CD14-positive monocyte (primary cell): ENCODE measurements at regions not wholly inside any gene's neighbourhood (a gene's known extent, or its start where the extent isn't known, plus 50 kb on each side); places are given as distances from the start of the nearest gene placed in this dataset.
A peak's percentile ranks its signal among the peaks of the same experiment; 100 is the strongest.

ENCODE experiments used
- DNase-seq, 3 donors: peaks; one replicate each; pipeline ENCODE4 v3.0.0-alpha.2; 2011 to 2022
- H2AFZ ChIP-seq: 2 replicates; pipeline ENCODE4 v1.6.0; 2012; ENCODE audit warnings: mild to moderate bottlenecking, low read depth, low read length, inconsistent platforms; ENCODE audit not compliant: insufficient read depth, poor library complexity, severe bottlenecking
- H3K27ac ChIP-seq, 2 donors: 1 replicate in 1 of 2; 2 replicates in 1 of 2; pipeline ENCODE4 v1.5.1; 2012 to 2013; ENCODE audit warnings: low read length in 2 of 2, control low read depth in 1 of 2, inconsistent platforms in 1 of 2, low read depth in 1 of 2, mild to moderate bottlenecking in 1 of 2
- H3K27me3 ChIP-seq, 2 donors: one replicate each; pipeline versions ENCODE4 v1.6.0 to v1.6.1; 2011 to 2013; ENCODE audit warnings: low read length in 2 of 2; ENCODE audit not compliant: control insufficient read depth in 2 of 2, insufficient read depth in 2 of 2
- H3K36me3 ChIP-seq, 2 donors: replicated peaks in 1 of 2; 1 replicate in 1 of 2; 2 replicates in 1 of 2; pipeline versions ENCODE4 v1.5.1 to v1.6.1; 2012 to 2013; ENCODE audit warnings: low read length in 2 of 2, control low read depth in 1 of 2, inconsistent platforms in 1 of 2, mild to moderate bottlenecking in 1 of 2; ENCODE audit not compliant: insufficient read depth in 2 of 2, control insufficient read depth in 1 of 2
- H3K4me1 ChIP-seq, 2 donors: 1 replicate in 1 of 2; 2 replicates in 1 of 2; pipeline versions ENCODE4 v1.5.1 to v1.6.1; 2012 to 2013; ENCODE audit warnings: low read length in 2 of 2, control low read depth in 1 of 2, inconsistent platforms in 1 of 2, mild to moderate bottlenecking in 1 of 2, moderate library complexity in 1 of 2; ENCODE audit not compliant: insufficient read depth in 2 of 2, control insufficient read depth in 1 of 2
- H3K4me2 ChIP-seq: replicated peaks from 2 replicates; pipeline ENCODE3; 2012; ENCODE audit warnings: low read length, moderate library complexity, mild to moderate bottlenecking; ENCODE audit not compliant: poor library complexity, severe bottlenecking; ENCODE audit errors: extremely low read depth
- H3K4me3 ChIP-seq, 3 experiments: fragments of 200-600 bp in 1 of 3; sonication (generic) in 1 of 3; replicated peaks in 1 of 3; 1 replicate in 2 of 3; 2 replicates in 1 of 3; pipeline ENCODE4 v1.5.1; 2011 to 2013; ENCODE audit warnings: low read length in 3 of 3, mild to moderate bottlenecking in 3 of 3, control low read depth in 2 of 3, low read depth in 2 of 3, inconsistent platforms in 1 of 3, moderate library complexity in 1 of 3
- H3K79me2 ChIP-seq: 2 replicates; pipeline ENCODE4 v1.6.0; 2012; ENCODE audit warnings: mild to moderate bottlenecking, control low read depth, inconsistent platforms, low read length, moderate library complexity; ENCODE audit not compliant: insufficient read depth
- H3K9ac ChIP-seq: 2 replicates; pipeline ENCODE4 v1.6.0; 2017; ENCODE audit warnings: low read length, mild to moderate bottlenecking; ENCODE audit not compliant: insufficient read depth, poor library complexity, severe bottlenecking
- H3K9me3 ChIP-seq, 2 donors: replicated peaks in 1 of 2; 1 replicate in 1 of 2; 2 replicates in 1 of 2; pipeline versions ENCODE4 v1.5.1 to v1.6.1; 2012 to 2013; ENCODE audit warnings: low read length in 2 of 2, control low read depth in 1 of 2; ENCODE audit not compliant: control insufficient read depth in 1 of 2, insufficient read depth in 1 of 2
- H4K20me1 ChIP-seq: 2 replicates; pipeline ENCODE4 v1.6.0; 2012; ENCODE audit warnings: mild to moderate bottlenecking, low read length, control low read depth, moderate library complexity; ENCODE audit not compliant: insufficient read depth
- H3K27ac Mint-ChIP-seq, 7 donors: one replicate each; pipeline ENCODE4 v1.8.0; 2020; ENCODE audit warnings: mild to moderate bottlenecking in 7 of 7, mixed read lengths in 7 of 7, moderate library complexity in 6 of 7, inconsistent platforms in 2 of 7
- H3K27me3 Mint-ChIP-seq, 3 donors: one replicate each; pipeline ENCODE4 v1.8.0; 2021 to 2022; ENCODE audit warnings: low read depth in 3 of 3, mild to moderate bottlenecking in 3 of 3, mixed read lengths in 3 of 3, moderate library complexity in 3 of 3, inconsistent platforms in 1 of 3
- H3K36me3 Mint-ChIP-seq, 2 donors: one replicate each; pipeline ENCODE4 v1.8.0; 2020; ENCODE audit warnings: mixed read lengths in 2 of 2, inconsistent platforms in 1 of 2, mild to moderate bottlenecking in 1 of 2
- H3K4me1 Mint-ChIP-seq: one replicate; pipeline ENCODE4 v1.8.0; 2020; ENCODE audit warnings: mild to moderate bottlenecking, mixed read lengths
- H3K4me3 Mint-ChIP-seq, 2 donors: one replicate each; pipeline ENCODE4 v1.8.0; 2020; ENCODE audit warnings: mild to moderate bottlenecking in 2 of 2, mixed read lengths in 2 of 2, moderate library complexity in 1 of 2
- H3K9me3 Mint-ChIP-seq, 7 donors: one replicate each; pipeline ENCODE4 v1.8.0; 2020 to 2022; ENCODE audit warnings: mixed read lengths in 7 of 7, mild to moderate bottlenecking in 6 of 7, moderate library complexity in 6 of 7, inconsistent platforms in 2 of 7
- WGBS: methylation state at CpG from one replicate; pipeline ENCODE4 v1.1.5; 2013; ENCODE audit warnings: missing lambda C conversion rate; ENCODE audit not compliant: insufficient coverage; 5-methylcytosine and 5-hydroxymethylcytosine counted together
- intact Hi-C, 2 donors: fragments of 100-400 bp; cut with micrococcal nuclease; formaldehyde crosslinking; loops; one replicate each; pipeline versions ENCODE4 v1.15.0 to v1.15.1; 2023
- TF ChIP-seq, protein P1 (sequence below): fragments of 200-600 bp; IDR thresholded peaks from one replicate; pipeline ENCODE4 v1.8.0; 2022; ENCODE audit warnings: antibody characterized with exemption, mild to moderate bottlenecking

DNA sequence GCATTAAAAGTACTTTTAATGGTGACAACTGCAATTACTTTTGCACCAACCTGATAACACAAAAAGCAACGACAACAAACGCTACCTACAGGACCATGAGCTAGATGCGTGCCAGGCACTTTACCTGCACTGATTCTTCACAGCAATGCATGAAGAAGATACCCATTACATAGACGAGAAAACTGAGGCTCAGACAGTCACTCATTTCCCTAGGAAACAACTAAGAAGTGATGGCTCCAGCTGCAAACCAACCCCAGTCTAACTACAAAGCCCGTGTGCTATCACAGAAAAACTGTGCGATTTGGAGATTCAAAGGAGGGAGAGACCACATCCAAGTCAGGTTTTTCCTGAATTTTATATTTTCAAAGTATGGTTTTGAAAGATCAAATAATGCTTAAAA, 80.1 kb upstream of the TP53I11 start:
- no peak overlapping the region for H3K4me3 Mint-ChIP-seq
- Histone ChIP-seq H3K36me3 (no peaks in the 10 kb centered on the region), H4K20me1 (no peaks in the 10 kb centered on the region), H3K27ac (no peak overlapping the region), H3K27me3 (no peaks in the 10 kb centered on the region), H3K4me1 (peaks cover 19 to 28% of the 10 kb centered on the region in 2 donors), H3K9me3 (peaks cover 0 to 3% of the 10 kb centered on the region in 2 donors), H3K4me3 (no peak overlapping the region), H3K79me2 (no peaks in the 10 kb centered on the region), H2AFZ (no peak overlapping the region), H3K9ac (no peak overlapping the region), H3K4me2 (no peak overlapping the region)
- DNase-seq, result no peak
- peaks cover 23% of the 10 kb centered on the region for H3K4me1 Mint-ChIP-seq
- H3K27ac Mint-ChIP-seq, result no peak overlapping the region
- H3K9me3 Mint-ChIP-seq, result peaks cover 0 to 5% (median 0%) of the 10 kb centered on the region in 7 donors
- TF ChIP-seq, protein P1, sequence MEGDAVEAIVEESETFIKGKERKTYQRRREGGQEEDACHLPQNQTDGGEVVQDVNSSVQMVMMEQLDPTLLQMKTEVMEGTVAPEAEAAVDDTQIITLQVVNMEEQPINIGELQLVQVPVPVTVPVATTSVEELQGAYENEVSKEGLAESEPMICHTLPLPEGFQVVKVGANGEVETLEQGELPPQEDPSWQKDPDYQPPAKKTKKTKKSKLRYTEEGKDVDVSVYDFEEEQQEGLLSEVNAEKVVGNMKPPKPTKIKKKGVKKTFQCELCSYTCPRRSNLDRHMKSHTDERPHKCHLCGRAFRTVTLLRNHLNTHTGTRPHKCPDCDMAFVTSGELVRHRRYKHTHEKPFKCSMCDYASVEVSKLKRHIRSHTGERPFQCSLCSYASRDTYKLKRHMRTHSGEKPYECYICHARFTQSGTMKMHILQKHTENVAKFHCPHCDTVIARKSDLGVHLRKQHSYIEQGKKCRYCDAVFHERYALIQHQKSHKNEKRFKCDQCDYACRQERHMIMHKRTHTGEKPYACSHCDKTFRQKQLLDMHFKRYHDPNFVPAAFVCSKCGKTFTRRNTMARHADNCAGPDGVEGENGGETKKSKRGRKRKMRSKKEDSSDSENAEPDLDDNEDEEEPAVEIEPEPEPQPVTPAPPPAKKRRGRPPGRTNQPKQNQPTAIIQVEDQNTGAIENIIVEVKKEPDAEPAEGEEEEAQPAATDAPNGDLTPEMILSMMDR, result no peak
- intact Hi-C loops, result no loop called here
- no peaks in the 10 kb centered on the region for H3K36me3 Mint-ChIP-seq
- WGBS, result 85% methylated on average over 3 of the region's 6 CpGs
- H3K27me3 Mint-ChIP-seq, result peaks cover 3 to 13% (median 6%) of the 10 kb centered on the region in 3 donors

DNA sequence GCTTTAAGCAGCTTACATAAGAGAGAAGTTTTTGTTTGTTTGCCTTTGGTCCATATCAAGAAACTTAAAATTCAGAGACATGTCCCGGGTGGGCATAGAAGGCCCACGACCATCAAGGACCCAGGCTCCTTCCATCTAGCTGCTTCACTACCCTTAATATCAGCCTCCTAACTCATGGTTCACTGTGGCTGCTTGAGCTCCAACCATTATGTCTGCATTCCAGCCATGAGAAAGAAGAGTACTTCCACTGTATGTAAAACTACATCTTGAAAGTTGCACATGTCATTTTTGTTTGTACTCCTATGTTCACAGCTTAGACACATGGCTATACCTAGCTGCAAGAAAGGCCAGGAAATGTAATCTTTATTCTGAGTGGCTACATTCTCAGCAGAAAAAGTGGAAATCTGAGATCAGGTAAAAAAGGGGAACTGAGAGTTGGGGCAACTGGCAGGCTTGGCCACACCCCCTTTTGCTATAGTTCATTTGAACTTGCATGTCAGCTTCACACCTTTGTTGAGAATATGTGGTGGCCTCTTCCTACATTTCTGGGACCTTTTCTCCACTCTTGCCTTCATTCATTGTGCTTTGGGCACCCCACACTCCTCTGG, 81.3 kb upstream of the TP53I11 start:
- H3K27ac ChIP-seq, result no peak overlapping the region
- TF ChIP-seq, protein P1, result no peak
- H3K9me3 ChIP-seq, result peaks cover 0 to 3% of the 10 kb centered on the region in 2 donors
- H2AFZ ChIP-seq, result no peak overlapping the region
- Mint-ChIP-seq H3K27ac (peak overlapping the region in 3 of 7 donors; percentile 50 to 75 (median 65)), H3K4me1 (peaks cover 16% of the 10 kb centered on the region), H3K9me3 (peaks cover 0 to 5% (median 0%) of the 10 kb centered on the region in 7 donors), H3K36me3 (no peaks in the 10 kb centered on the region), H3K27me3 (peaks cover 0 to 13% (median 3%) of the 10 kb centered on the region in 3 donors), H3K4me3 (no peak overlapping the region)
- no peaks in the 10 kb centered on the region for H3K79me2 ChIP-seq
- WGBS, result no CpG with 5 or more reads among the region's 2 CpGs
- no peaks in the 10 kb centered on the region for H3K36me3 ChIP-seq
- intact Hi-C loops, result no loop called here
- H3K27me3 ChIP-seq, result no peaks in the 10 kb centered on the region
- no peak overlapping the region for H3K9ac ChIP-seq
- no peak overlapping the region for H3K4me3 ChIP-seq
- DNase-seq, result peak; percentile 40 to 65 (median 44)
- H3K4me2 ChIP-seq, result no peak overlapping the region
- H4K20me1 ChIP-seq, result no peaks in the 10 kb centered on the region
- H3K4me1 ChIP-seq, result peaks cover 14 to 20% of the 10 kb centered on the region in 2 donors
